GM19372 (cell line): ENCODE measurements at regions not wholly inside any gene's neighbourhood (a gene's known extent, or its start where the extent isn't known, plus 50 kb on each side); places are given as distances from the start of the nearest gene placed in this dataset.

Experiments used
- ATAC-seq: cut with Tn5 transposase; IDR thresholded peaks from one replicate; pipeline ENCODE4 v1.9.1; 2021; ENCODE audit warnings: mild to moderate bottlenecking, low read depth, moderate library complexity; ENCODE audit not compliant: unreplicated experiment

DNA sequence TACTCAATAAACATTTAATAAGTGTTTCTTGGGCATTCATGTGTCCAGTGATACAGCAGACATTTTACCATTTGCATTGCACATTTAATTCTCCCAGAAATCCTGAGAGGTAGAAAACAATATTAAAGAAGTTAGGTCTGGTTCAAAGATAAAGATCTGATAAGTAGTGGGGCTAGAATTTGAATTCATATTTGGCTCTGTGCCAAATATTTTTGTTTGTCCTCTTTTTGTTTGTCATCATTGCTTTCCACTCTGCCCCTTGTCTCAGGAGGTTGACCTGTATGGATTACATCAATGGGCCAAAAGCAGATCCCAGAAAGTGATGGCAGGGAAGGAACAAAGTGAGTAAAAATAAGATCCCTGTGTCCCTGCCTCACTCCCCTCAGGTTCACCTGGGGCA is 441.9 kb upstream of the PKDCC start:
- no peak for ATAC-seq

DNA sequence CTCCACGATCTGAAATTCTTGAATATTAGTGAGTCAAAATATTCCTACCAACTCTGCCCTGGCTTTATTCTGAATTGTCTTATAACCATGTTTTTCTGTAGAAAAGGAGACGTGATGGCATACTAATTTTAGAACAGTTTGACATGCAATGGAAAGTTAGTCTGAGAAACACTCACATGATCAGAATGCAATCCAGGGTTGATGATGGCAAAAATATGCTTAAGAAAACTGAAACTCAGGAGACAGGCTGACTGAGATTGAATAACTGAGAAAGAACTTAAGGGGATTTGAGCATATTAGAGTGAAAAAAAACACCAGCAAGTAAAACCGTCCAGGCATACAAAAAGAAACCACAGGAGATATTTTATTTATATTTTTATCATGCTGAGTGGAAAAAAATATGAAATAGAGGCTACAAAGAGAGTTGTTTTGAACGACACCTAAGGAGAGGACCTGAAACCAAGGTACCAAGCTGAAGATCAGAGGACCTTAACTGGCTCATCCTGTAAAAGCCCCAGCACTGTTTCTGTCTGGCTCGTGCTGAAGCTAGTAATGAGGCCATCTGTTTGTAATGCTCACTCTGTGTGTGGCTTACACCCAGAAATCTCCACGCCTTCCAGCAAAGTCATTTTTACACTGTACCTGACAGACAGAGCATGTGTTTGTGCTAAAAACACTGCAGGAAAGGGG is 437.2 kb upstream of the PKDCC start:
- ATAC-seq, result peak; percentile 50

DNA sequence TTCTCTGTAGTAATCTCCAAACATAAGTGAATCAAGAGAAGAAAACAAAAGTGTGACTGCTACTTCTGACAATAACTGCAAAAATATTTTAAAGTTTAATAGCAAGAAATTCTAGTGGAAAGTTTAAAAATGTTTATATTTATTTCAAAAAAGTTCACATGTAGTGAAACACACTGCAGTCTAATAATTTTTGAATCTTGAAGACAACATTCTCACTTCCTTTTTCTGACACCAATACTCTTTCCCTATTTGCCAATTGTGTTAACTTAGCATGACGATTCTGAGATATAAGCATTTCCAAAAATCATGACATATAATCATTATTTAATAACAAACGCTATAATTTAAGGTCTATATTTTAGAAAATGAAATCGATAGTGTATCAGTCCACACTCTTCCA is 429.1 kb upstream of the PKDCC start:
- ATAC-seq, result no peak

DNA sequence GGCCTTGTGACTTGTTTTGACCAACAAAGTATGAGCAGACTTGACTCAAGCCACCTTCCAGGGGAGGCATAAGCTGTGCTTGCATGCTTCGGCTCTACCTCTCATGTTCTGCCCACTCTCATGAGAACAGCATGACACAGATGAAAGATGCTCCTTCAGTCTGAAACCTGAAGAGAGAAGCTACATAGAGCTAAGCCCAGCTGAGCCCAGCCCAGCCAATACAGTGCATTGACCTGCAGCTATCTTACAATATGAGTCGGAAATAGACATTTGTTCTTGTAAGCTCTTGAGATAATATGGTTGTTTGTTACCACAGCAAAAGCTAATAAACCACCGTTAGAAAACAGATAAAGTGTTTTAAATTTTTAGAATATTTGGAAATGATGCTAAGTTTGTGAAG is 426.7 kb upstream of the PKDCC start:
- no peak for ATAC-seq

DNA sequence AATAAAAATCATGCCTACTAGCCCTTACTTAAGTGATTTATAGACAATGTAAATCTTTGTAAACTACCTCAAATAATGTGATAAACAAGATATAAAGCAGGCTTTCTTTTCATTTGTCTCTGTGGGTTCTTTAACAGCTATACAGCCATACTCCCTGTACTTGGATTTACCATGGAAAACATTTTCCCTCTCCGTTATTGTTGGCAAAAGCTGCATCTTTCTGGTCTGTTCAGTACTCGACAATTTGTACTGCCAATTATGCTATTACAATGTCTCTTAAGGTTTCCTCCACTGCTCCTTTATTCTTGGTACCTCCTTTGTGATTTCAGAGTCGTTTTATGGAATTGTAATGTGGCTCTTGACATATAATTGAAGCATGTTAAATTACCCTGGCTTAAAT is 426.3 kb upstream of the PKDCC start:
- no peak for ATAC-seq

DNA sequence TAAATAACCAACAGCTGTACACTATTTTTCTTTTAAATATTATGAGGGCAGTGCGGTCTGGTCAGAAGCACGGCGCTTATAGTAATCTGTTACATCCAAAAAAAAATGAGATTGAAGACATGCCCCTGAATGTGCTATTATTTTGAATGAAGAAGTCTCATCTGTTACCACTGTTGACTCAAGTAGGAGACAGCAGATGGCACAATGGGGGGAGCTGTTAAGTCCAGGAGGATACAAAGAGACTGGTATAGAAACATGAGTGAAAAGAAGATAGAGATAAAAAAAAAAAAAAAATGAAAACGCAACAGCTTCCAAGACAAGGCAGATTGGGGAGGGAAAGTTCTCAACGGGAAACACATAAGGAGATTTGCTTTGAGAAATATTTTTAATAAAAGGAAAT is 425.5 kb upstream of the PKDCC start:
- ATAC-seq, result no peak

DNA sequence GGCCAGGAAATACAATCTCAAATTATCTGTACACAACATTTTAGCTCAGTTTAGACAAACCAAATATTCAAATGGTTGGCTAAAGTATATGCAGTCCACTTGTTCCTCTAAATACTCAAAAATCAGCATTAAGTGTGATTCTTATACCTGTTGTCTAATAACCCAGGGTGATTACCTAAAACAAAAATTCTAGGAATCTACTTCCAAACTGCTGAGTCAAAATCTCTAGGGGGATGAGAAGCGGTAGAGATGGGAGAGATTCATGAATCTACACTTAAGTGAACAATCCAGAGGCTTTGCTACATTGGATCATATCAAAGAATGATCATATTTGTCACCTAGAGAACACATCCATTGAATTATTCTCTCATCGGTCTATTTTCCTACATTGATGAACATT is 420.9 kb upstream of the PKDCC start:
- no peak for ATAC-seq

DNA sequence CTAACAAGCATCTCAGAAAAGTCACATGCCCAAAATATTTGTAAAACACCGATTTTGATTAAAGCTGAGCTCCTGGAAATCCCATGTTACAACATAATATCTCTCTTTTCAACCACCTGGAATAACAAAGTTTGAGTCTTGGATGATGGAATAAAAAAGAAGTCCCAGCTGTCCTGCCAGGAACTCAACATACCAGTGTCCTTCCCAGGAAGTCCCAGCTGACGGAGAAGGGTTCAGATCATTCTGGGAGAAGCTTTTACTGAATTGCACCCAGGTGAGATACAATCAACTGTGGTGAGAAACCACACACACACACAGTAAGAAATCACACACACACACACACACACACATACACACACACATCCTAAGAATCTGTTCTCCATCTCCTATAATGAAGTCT is 413.1 kb upstream of the PKDCC start:
- ATAC-seq, result no peak

DNA sequence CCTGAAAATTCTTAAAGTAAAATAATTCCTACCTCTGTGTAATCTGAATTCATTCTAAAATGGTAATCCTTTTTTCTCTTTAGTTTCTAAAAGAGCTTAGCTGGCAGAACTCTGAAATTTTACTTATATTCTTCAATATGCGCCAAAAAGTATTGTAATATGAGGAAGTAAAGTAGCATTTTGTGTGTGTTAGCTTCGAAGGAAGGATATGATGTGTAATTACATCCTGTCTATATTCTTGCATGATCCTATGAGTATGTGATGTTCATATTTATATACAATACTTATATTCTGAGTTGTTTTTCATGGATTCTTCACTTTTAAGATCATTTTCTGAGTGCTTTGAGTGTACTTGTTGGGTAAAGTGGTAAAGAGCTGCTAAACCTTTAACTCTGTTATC is 402.9 kb upstream of the PKDCC start:
- no peak for ATAC-seq

DNA sequence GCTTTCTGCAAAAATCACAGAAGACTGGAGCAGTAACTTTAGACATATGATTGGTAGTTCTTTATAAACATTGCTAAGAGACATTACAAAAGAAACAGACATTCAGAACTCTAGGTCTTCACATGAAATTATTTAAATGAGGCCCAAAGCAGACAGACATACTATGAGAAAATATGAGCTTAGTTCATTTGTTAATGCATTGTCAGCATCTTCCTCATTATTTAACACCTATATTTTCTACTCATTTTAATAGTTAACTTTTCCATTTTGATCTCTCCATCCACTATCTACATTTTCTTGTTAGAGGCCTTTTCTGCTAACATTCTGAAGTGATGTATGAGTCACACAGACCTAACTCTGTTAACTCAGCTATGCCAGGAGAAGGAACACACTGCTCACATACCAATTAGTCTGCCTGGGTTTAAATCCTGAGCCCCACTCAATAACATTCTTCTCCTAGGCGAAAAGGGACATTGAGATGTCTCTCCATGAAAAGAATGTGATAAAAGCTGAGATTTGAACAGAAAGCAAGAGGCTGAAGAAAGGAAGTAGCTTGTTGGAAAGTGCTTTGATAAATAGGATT is 400.3 kb upstream of the PKDCC start:
- no peak for ATAC-seq

DNA sequence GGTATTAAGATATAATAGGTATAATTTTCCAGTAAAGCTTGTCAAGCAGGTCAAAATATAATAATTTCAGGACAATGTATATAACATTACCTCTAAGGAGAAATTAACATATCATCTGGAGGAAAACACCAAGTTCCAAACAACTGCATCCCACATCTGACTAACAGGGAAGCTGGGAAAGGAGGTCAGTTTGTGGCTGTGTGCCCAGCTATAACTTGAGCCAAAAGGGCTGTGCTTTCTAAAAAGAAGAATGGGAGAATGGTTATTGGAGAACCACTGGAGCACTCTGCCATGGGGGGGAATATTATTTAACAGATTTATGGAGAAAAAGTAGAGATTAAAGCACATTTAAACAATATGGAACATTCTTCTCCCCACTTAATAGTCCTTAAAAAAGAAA is 390.6 kb upstream of the PKDCC start:
- ATAC-seq, result no peak

DNA sequence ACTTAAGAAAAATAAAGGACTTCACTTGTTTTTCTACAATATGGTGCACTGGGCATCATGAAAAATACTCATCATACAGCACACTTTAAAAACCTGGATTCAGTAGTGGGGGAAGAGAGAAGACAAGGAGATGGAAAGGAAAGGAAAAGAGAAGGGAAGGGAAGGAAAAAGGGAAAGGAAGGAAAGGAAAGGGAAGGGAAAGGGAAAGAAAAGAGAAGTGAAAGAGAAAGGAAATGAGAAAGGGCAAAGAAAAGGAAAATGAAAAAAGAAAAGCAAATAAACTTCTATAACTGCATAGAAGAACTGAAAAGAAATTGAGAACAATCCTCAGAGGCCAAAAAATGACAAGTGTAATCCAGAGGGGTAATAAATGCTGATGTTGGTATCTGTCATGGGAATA is 388.1 kb upstream of the PKDCC start:
- no peak for ATAC-seq

DNA sequence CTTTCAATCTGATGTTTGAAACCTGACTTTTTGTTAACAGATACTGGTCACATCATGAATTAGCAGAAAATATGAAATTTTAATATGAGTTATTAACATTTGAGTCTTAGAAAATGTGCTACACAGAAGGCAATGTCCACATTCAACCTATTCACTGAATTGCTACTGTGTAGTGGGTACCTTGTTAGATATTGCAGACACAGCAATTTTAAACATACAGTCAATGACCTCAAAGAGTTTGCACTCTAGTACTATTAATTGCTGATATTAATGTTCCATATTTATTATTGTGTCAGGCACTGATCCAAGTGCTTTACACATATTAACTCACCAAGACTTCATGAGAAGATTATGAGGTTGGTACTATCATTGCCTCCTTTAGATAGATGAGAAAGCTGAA is 385.4 kb upstream of the PKDCC start:
- no peak for ATAC-seq

DNA sequence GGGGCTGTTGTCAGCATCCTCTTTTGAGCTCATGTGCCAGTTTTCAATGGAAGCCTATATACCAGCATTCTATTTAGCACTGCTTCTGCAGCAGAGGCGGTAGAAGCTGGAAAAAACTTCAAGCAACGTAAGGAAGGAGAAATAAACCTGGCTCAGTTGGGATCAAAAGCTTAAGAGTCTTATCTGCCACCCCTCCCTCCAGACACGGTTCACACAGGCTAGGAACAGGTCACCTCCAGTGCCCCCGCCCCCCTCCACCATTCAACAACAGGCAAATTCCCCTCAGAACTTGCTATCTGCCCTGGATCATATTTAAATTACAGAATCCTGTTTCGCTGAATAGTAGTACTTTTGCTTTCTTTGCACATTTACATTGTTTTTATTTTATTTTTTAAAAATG is 384.8 kb upstream of the PKDCC start:
- ATAC-seq, result no peak

DNA sequence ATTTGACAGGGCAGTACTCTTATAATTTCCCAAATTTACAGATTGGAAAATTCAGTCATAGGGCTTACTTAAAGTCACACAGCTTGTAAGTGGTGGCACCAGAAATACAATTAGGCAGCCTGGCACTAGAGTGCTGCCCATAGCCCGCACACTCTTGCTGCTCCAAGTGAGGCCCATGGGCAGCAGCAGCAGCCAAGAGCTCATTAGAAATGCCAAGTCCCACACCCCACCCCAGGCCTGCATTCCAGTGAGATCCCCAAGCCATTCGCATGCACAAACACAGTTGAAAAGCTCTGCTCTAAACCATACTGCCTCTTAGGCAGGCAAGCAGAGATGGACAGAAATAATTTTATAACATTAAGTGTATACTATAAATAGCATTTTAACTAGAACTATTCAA is 379.3 kb upstream of the PKDCC start:
- ATAC-seq, result no peak

DNA sequence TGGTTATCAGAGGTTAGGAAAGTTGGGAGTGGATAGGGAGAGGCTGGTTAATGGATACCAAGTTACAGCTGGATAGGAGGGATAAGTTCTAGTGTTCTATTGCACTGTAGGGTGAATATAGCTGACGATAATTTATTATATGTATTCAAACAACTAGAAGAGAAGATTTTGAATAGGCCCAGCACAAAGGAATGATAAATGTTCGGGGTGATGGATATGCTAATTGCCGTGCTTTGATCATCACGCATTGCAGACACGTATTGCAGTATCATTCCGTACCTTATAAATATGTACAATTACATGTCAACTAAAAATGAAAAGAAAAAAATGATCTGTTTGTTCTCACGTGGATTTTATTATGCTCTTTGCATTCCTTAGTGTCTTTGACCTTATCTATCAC is 369.2 kb upstream of the PKDCC start:
- ATAC-seq, result no peak

DNA sequence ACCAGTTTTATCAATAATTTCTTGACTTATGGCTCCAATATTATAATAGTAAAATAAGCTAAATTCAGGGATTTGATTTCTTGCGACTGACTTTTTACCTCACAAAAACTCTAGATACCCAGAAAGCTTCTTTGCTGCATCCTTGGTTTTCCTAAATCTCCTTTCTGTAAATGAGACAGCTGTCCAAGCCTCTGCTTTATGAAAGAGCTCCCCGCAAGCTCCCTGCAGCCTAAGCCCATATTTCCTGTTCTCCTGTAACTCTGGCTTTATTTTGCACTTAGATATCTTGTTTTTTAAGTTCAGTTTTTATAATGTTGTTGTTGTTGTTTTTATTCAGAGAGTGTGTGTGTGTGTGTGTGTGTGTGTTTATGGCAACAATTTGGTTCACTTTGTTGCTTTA is 361.7 kb upstream of the PKDCC start:
- ATAC-seq, result no peak

DNA sequence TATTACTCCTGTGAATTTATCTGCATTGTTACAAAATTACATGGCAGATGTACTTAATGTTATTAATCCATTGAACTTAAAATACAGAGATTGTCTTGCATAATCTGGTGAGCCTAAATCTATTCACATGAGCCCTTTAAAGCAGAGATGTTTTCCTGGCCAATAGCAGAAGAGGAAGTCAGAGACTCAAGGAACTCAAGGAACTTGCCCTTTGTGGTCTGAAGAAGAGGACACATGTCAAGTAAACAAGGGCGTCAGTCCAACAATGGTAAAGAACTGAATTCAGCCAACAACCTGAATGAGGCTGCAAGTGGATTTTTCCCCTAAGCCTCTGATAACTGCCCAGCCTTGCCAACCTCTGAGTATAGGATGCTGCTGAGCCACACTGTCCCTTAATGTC is 356.3 kb upstream of the PKDCC start:
- ATAC-seq, result no peak

DNA sequence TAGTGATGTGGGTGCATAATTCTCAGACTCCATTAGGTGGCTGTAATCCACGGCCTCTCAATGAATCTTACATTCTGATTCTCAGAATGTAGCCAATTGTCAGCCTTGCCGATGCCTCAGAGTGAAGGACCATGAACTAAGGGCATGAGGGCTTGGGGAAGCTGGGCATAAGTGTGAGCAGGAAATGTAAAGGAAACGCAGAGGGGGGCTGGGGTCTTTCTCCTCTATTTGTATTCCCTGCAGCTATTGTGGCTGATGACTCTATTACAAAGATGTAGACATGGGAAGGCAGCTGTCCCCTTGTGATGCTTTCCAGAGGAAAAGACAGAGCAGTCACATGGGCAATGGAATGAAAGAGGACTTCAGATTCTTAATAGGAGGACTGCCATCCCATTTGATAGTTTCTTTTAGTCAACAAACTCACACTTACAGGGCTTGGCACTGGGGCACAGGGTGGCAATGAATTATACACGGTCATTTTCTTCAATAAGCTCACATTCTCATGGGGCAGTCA is 353.2 kb upstream of the PKDCC start:
- ATAC-seq, result no peak

DNA sequence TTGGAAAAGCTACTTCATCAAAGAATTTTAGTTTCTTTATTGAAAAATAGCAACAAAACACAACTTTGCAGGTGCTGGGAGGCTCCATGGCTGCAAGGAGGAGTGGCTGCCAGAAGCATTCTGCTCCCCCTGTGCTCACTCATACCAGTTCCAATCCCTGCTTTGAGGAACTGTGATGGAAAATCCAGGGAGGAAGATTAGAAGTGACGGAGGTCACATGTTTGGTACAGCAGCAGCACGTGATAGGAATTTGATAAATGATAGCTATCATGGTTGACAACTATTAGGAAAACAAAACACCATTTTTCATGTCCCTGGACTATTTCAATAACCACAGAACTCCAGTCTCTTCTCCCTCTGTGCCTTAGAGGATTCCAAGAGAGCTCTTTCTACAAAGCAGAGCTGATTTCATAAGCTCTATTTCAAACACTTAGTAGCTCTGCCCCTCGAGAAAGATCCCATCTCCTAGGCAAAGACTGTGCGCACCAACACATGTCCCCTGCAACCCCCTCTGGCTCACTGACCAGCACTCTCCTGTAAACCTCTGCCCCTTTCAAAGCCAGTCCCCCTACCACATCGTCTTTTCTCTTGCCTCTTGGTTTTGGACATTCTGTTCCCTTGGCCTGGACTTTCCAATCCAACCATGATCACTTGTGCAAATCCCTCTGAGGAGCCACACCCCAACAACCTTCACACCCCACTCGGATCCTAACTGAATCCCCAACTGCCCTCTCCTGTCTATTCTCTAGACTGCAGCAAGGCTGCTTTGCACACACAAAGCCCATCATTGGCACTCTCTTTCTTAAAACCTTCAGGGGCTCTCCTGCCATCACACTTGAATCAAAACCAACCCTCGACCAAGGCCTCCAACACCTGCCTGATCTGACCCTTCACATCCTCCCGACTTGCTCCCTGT is 352.4 kb upstream of the PKDCC start:
- no peak for ATAC-seq

DNA sequence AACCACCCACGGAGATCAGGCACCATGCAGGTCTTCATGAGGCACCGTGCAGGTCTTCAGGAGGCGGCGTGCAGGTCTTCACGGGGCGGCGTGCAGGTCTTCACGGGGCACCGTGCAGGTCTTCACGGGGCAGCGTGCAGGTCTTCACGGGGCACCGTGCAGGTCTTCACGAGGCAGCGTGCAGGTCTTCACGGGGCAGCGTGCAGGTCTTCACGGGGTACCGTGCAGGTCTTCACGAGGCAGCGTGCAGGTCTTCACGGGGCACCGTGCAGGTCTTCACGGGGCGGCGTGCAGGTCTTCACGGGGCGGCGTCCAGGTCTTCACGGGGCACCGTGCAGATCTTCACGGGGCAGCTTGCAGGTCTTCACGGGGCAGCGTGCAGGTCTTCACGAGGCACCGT is 350.4 kb upstream of the PKDCC start:
- no peak for ATAC-seq
